ENCODE measurements at regions not wholly inside any gene's neighbourhood (a gene's known extent, or its start where the extent isn't known, plus 50 kb on each side); places are given as distances from the start of the nearest gene placed in this dataset.

GRCh38 chr2:2702385-2702784, 371.3 kb upstream of the MYT1L start:
- TF ChIP-seq CTCF (IDR thresholded peaks at IDR 0.05), result no peak
- TF ChIP-seq POLR2A (IDR thresholded peaks at IDR 0.05), result no peak
- no peak for TF ChIP-seq EP300 (IDR thresholded peaks at IDR 0.05)
